Stimulated activated CD4-positive, alpha-beta T cell treated with anti-CD3 and anti-CD28 coated beads, Interleukin-15, amount 100 ng/mL, for 1 hour (primary cell): ENCODE measurements at regions not wholly inside any gene's neighbourhood (a gene's known extent, or its start where the extent isn't known, plus 50 kb on each side); places are given as distances from the start of the nearest gene placed in this dataset.

Experiments
- DNase-seq, 2 donors: peaks; one replicate each; pipeline ENCODE4 v3.0.0-alpha.2; 2020; ENCODE audit warnings: low read depth in 1 of 2, low spot score in 1 of 2

DNA sequence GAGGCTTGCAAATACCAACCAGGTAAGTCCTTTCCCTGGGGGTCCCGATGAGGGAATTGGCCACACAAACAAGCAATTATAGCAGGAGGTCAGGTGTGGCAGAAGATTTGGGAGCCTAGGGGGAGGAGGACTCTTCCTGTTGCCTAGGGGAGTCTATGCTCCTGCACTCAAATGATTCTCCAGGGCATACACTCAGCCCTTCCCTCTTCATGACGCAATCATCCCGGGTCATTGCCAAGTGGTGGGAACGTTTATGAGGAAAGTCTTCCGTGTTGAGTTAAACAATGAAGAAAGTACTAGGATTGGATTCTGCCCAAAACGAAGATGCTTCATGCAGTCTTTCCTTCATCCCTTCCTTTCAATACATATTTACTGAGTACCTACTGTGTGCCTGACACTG is 186.5 kb upstream of the TSHZ2 start:
- DNase-seq, result no peak

DNA sequence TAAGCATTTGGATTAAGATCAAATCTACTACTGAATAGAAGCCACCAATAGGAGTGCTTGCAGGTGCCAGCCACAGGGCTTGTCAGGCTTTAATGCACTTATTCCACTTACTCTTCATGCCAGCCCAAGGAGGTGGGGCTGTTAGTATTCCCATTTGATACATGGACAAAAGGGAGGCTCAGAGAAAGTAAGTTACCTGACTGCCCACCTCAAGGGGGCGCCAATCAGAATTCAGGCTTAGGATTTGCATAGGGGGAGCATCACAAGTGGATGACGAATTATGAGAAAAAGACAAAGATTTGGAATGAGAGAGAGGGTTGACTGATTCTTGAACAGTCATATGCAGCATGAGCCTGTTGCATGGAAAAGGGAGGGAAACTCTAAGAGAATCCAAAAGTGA is 188.4 kb upstream of the TSHZ2 start:
- DNase-seq, result peak in 1 of 2 donors; percentile 2

DNA sequence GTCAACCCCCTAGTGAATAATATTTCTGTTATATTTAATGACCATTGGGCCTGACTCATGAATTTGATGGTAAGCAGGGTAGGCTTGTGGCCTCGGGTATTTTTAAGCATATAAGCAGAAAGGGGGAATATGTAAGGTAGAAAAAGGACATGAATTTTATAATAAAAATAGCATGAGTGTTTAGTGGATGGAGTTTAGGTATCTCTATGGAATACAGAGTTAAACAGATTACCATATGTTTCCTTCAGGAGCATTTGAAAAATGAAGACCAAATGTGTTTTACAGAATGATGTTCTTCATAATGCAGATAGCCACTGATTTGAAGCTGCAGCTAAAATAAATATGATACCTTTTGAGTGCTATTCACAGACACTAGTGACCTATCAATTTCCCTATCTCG is 191.7 kb upstream of the TSHZ2 start:
- DNase-seq, result no peak

DNA sequence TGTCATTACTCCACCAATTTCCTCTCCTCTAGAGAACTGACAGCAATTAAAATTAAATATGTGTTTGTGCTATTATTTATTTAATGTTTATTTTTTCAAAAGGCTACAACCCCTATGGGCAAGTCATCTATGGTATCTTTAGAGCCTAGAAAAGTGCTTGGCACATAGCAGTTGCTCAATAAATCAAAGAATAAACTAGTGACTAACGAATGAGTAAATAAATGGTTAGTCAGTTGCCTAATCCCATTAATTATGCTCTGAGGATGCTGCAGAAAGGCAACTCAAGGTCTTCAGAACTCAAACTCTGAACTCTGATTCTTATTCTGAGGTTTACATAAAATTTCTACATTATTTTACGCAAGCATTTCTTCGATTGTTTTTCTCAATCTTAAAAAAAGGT is 193.0 kb upstream of the TSHZ2 start:
- DNase-seq, result no peak

DNA sequence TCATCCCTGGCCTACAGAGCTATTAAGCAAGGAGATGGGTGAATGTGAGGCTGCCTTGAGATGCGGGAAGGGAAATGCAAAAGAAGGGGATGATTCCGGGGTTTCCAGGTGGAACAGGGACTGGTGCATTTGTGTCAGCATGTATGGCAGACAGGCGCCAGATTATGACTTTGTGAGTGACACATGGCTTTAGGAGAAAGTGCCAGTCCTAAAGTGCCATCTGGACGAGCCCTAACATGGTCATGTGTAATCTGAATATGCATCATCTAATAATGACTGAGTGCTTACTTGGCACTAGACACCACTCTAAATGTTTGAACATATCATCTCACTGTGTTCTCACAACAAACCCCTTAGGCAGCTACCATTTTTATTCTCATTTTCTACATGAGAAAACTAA is 195.0 kb upstream of the TSHZ2 start:
- no peak for DNase-seq

DNA sequence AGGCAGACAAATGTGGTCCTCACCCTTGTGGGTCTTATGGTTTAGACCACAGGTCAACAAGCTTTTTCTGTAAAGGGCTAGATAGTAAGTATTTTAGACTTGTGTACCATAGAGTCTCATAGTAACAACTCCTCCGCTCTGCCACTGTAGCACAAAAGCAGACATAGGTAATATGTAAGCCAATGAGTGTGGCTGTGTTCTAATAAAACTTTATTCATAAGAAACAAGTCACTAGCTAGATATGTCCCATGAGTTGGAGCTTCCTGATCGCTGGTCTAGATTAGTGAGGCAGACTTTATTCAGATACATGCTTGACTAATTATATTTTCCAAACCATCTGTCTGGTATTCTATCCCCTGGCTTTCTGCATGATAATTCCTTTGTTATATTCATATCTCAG is 196.4 kb upstream of the TSHZ2 start:
- DNase-seq, result no peak

DNA sequence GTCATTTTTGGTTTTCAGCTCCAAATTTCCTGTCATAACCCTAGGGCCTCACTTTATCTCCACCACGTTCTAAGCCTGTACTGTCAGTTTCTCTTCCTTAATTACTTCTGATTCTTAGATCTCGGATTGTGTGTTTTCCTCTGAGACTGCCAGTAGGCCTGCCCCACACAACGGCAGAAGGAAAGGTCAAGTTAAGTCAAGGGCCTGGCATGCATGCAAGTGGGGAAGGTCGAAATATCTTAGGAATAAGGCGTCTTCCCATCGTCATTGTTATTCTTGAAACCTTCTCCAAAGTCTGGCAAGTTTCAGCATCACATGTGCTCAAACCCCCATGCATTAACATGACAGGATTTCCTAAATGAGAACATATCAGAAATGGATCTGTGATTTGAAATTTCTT is 203.5 kb upstream of the TSHZ2 start:
- no peak for DNase-seq

DNA sequence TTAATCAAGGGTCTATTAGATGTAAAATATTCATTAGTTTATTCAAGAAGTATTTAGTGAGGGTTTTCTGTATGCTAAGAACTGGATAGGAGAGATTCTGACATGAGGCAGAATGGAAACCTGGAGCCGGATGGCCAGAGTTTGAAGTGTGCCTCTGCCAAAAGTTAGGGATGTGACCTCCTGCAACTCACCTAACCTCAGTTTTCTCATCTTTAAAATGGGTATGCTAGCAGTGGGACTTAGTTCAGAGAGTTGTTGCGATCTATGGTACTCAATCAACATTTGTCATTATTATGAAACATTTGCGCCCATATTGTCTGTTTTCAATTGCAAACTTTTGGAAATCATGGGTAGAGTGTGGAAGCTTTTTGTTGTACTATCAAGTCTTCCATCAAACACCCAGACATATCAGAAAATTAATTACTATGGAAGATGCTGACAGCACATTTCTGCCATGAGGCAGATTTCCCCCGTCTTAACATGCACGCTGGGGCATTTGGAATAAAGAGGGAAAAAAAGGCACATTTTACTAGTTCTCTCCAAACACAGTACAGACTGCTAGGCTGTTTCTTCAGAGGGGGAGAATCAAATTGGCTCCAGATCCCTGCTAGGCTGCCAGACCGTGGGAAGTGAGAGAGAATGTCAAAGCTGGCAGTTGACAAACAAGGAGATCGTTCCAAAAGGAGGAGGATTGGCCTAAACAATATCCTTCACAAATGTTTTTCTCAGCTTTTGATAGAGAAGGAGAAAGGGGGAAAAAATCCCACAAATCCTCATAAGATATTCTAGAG is 205.3 kb upstream of the TSHZ2 start:
- no peak for DNase-seq

DNA sequence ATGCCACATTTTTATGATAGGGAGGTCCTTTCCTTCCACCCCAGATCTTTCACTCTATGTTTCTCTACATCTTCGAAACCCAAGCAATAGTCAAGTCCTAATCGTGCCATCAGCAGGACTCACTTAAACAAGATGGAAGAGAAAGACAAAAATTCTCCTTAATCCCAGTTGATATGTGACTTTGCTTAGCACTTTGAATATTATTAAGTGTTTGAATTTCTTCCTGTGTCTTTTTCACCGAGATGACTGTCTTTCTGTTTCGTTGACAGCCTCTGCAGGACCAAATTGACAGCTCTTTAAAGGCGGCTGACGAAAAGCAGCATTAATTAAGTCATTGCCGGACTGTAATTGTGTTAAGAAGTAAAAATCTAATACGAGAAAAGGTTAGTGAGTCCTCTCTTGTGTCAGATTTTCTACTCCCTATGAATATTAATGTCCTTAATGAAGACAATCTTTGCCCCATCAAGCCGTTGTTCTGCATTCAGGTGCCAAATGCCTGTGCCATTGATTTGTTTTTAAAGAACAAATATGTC is 208.8 kb upstream of the TSHZ2 start:
- no peak for DNase-seq

DNA sequence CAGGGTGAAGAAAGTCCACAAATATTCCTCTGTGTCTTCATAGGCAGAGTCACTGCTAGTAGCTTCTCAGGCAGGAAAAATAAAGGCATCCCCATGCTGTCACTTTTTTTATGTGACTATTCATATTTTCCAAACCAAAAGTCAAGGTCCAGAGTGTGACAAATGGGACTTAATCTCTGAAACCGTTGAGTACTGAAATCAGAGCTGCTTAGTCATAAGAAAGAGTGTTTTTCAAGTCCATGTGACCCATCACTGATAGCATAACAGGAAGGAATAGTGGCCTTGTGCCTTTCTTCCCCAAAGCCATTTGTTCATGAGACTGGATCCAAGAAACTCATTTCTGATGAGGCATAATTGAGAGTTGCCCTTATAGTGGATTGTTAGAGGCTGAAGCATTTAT is 210.3 kb upstream of the TSHZ2 start:
- DNase-seq, result no peak

DNA sequence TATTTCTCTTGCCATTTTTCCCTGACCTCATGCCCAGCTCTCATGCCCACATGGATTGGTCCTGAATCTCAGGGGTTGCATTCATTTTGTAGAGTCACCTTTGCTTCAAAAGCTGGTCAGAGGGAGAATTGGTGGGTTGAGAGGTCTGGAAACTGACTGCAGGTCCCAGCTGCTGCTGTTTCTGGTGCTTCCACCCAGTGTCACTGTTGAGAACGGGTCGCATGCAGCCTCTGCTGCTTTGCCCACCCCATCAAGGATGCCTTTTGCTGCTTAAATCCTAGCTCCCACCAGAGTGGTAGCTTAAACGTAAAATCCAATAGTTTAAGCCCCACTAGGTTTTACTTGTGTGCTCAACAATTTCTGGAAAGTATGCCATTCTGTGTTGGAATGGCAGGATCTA is 211.4 kb upstream of the TSHZ2 start:
- DNase-seq, result no peak

DNA sequence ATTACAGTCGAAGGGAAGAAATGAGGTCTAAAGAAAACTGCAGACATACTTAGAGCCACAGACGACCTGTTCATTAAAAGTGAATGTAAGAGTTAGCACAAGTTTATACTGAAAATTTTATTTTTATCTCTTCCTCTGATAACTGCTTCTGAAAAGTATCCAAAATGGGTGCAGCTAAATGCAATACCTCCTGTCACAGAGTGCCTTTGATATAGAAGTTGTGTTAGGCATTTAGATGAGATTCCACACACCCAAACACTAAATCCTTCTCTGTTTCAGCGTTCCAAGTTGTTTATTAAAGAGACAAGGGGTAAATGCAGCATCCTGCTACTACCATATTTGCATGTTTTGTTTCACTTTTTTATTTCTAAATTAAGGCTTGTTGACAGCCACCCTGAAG is 214.7 kb upstream of the TSHZ2 start:
- DNase-seq, result no peak

DNA sequence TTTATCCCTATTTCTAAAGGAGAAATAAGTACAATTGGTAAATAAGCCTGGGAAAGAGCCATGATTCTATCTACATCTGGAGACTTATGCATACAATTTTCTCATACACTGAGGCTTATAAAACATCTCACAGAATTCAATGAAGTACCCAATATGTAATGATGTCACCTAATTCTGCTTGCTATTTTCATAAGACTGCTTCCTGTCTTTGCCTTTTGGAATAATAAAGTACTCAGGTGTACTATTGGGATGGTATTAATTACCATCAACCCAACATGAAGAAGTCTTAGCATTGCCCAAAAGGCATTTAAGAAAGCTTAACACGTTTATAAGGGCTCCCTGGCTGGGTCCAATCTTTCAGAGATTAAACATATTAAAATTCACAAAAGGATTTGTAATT is 216.4 kb upstream of the TSHZ2 start:
- no peak for DNase-seq

DNA sequence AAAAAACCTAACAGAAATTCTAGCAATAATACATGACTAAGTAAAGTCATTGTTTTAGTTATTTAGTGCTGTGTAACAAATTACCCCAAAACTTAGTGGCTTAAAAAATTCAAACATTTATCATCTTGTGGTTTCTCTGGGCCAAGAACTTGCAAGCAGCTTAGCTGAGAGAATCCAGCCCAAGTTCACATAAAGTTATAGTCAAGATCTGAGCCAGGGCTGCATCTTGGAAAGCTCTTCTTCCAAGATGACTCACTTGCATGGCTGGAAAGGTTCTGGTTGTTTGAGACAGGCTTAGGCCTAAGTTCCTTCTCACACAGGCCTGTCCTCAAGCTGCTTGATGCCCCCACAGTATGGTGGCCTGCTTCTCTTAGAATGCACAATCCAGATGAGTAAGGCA is 217.8 kb upstream of the TSHZ2 start:
- DNase-seq, result no peak

DNA sequence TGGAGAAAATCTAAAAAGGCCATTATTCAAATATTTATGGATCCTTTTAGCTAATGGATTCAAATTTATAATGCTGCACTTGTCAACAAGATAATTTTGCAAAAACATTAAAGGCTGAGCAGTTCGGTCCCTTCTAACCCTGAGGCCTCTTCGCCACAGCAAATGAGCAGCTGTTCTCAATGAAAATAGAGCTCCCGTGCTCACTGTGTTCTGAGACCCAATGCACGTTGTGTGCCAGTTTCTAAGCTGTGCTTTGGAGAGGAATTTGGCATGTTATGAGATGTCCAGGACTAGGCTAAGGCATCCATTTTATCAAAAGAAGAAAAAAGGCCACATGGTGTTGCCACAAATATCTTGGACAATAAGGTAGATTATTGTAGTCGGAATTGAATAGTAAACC is 220.1 kb upstream of the TSHZ2 start:
- DNase-seq, result no peak

DNA sequence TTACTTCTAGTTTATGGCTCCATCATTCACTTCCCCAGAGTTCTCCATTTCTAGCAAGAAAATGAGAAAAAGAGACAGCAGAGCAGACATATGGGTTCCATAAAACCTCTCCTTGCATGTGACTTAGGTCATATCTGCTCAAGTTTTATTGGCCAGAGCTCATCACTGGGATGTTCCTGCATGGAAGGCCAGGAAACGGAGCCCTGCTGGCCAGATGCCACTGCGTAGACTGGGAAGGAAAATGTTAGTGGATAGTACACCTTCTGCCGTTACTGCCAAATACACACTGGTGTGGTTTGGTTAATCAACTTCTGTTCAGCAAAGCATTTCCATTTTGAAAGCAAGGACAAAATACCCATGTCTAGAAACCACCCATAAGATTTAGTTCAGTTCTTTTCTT is 220.6 kb upstream of the TSHZ2 start:
- DNase-seq, result no peak

DNA sequence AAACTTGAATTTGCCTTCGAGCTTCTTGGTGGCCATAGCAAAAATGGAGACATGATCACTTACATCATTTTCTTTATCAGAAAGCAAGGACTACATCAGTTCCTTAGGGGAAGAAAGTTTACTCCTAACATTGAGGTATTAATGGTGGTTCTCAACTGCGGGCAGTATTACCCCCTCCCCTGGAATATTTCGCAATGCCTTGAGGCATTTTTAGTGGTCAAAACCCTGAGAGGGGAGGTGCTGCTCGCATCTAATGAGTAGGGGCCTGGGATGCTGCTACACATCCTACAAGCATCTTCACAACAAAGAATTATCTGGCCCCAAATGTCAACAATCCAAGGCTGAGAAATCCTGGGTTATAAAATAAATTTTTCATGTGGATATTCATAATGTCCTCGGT is 222.2 kb upstream of the TSHZ2 start:
- DNase-seq, result no peak

DNA sequence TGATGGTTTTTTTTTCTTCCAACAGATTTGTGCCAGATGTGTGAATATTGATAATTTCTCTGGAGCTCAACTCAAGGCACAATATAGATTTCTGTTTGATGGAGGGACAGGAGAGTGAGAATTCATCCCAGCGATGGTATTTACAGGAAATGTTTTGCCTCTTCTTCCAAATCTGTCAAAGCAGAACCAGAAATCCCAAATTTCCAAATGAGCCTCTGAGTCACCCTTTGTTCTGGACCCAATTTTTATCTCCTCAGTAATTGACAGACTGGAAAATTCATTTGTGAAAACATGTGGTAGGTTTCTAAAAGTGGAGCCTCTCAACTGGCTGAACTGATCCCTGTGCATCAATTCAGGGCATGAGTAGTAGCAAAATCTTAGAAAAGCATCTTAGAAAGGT is 223.2 kb upstream of the TSHZ2 start:
- DNase-seq, result no peak

DNA sequence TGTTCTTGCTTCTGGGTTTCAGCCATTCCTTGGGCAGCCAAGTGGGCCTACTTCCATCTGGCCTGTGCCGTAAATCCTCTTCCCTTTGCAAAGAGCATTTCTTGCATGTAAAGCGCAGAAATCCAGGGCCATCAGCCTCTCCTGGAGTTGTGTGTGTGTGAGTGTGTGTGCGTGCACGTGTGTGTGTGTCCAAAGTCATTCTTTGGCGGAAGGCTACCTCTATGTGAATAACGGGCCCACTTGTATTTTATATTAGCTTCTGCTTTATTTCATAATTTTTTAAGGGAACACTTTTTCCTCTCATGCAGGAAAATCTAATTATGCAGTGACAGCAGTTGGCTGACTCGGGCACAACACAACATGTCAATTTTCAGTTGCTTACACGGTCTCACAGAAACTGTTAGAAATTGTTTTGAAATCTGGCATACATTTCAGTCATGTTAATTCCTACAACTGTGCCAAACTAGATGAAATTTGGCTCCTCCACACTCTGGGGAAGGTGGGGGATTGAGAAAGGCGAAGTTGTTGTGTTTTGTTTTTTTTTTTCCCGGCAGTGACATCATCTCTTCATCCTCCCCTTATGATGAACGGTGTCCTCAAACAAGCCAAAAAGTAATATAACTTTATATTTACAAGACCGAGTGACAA is 223.7 kb upstream of the TSHZ2 start:
- DNase-seq, result no peak

DNA sequence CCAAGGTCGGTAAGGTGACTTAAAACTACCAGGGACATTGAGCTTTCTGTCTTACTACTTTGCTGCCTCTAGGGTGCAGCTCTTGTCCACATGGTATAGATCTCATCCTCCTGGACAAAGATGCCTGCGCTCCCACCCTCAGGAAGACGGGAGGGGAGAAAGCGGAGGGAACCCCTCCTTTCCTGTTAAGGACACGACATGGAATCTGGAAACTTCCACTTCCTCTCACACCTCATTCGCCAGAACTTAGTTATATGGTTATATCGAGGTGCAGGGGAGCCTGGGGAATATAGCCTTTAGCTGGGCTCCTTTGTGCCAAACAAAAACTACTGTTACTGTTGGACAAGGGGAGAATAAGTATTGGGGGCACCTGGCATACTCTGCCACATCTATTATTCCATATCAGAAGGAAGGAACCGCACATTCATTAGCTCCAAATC is 224.3 kb upstream of the TSHZ2 start:
- no peak for DNase-seq

DNA sequence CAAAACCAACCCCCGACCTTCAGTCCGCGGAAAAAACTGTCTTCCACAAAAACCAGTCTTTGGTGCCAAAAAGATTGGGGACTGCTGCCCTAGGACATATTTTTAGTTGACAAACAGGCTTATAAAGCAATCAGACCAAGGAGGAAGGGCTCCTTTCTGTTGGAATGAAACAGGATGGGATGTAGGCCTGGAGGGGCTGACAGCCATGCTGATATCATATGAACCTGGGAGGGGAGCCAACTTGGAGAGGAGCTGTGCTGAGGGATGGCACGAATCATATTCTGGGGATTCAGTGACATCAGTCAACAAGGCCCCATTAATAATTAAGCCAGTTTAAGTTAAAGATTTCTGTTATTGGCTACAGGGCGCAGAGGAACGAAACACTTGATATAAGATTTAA is 225.4 kb upstream of the TSHZ2 start:
- no peak for DNase-seq

DNA sequence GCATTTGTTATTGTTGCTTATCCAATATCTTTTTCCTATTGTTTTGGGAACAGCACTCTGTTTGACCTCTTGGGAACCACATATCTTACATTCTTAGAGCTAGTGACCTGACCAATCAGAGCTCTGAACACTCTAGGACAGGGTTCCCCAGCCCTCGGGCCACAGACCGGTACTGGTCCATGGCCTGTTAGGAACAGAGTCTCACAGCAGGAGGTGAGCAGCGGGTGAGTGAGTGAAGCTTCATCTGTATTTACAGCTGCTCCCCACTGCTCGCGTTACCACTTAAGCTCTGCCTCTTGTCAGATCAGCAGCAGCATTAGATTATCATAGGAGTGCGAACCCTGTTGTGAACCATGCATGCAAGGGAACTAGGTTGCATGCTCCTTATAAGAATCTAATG is 226.0 kb upstream of the TSHZ2 start:
- DNase-seq, result no peak

DNA sequence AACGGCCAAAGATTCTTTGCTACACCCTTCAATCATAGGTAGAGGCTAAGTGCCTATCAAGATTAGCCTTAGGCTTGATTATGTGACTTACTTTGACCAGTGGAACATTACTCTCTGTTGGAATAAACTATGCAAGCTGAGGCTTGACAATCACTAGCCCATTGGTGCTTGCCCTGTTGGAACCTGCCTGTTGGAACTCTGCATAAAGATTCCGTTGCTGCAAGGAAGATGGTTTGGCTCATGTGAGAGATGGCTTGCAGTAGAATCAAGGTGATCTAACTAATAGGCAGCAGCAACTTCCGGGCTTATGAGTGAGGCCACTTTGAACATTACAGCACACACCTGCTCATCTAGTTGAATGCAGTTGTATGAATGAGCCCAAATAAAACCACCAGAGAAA is 227.7 kb upstream of the TSHZ2 start:
- DNase-seq, result no peak
